Fibroblast of the aortic adventitia (primary cell): ENCODE measurements at regions not wholly inside any gene's neighbourhood (a gene's known extent, or its start where the extent isn't known, plus 50 kb on each side); places are given as distances from the start of the nearest gene placed in this dataset.

Source experiments
- DNase-seq: peaks from one replicate; pipeline ENCODE4 v3.0.0-alpha.2; 2010; ENCODE audit warnings: low read depth
- H3K4me3 ChIP-seq: 2 replicates; pipeline ENCODE4 v1.5.1; 2011; ENCODE audit warnings: low read depth, mild to moderate bottlenecking, control low read depth, low read length, moderate library complexity
- TF ChIP-seq, protein P1 (sequence below): IDR thresholded peaks from 2 replicates; pipeline ENCODE4 v1.5.1; 2011; ENCODE audit warnings: mild to moderate bottlenecking, low read length, control low read depth, inconsistent platforms; ENCODE audit not compliant: insufficient read depth

DNA sequence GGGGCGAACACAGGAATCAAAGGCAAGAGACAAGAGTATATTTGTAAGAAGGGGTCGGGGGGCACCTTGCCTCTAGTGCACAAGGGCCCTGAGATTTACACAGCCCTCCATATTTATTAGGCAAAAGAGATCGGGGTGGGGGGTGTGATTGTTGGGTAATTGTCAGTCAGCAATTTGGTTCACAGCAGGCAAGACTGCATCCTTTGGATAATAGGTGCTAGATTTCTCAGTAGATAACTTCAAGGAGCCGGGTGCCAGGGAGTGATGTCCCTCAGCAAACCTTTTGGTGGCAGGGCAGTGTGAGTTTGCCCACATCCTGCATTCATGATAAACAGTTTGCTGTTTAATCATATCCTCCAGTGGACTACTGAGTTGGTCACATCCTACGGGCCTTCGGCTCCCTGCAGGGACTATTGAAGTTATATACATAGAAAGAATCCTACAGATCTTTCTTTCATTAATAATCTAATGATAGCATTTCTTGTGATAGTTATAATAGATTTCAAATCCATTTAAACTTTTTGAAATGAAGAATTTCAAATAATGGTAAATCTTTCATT is 178.5 kb downstream of the GNAI1 start:
- no peak overlapping the region for H3K4me3 ChIP-seq
- TF ChIP-seq, protein P1, sequence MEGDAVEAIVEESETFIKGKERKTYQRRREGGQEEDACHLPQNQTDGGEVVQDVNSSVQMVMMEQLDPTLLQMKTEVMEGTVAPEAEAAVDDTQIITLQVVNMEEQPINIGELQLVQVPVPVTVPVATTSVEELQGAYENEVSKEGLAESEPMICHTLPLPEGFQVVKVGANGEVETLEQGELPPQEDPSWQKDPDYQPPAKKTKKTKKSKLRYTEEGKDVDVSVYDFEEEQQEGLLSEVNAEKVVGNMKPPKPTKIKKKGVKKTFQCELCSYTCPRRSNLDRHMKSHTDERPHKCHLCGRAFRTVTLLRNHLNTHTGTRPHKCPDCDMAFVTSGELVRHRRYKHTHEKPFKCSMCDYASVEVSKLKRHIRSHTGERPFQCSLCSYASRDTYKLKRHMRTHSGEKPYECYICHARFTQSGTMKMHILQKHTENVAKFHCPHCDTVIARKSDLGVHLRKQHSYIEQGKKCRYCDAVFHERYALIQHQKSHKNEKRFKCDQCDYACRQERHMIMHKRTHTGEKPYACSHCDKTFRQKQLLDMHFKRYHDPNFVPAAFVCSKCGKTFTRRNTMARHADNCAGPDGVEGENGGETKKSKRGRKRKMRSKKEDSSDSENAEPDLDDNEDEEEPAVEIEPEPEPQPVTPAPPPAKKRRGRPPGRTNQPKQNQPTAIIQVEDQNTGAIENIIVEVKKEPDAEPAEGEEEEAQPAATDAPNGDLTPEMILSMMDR = no peak
- no peak for DNase-seq

DNA sequence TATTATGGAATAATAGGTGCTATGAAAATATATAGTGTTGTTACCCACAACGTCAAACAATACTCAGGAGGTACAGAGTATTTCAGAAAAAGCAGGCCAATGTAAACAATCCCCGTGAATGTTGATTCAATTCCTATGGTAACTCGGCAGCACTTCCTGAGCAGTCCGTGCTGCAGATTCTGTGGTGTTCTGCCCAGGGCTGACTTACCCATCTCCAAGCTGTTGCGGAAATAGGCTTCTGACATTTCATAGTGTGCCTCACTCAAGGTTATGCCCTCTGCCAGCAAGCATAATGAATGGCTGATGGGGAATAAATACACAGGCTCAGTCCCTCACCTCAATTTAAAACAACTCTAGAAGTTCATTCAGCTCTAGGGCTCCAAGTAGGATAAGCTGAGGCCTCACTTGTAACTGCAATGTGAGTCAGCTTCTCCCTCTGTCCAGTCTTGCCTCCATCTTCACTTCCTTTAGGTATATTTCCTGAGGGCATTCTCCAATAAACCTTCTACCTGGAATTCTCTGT is 177.6 kb downstream of the GNAI1 start:
- peak; percentile 63 for DNase-seq
- TF ChIP-seq, protein P1 = no peak
- no peak overlapping the region for H3K4me3 ChIP-seq

DNA sequence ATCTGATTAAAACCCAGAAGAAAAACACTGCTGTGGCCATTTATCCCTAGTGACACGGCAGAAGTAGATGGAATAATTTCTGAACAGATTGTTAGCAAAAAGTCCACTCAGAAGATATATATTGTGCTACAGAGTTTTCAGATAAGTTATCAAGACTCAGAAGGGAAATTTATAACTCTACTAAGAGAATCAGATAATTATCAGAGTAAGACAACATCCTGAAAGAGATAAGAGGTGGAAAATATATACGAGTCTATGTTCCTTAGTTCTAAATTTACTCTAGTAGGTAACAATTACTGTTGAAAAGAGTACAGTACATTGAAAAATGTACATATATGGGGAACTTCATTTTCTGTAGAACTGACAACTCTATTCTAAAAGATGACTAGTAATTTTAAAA is 176.7 kb downstream of the GNAI1 start:
- TF ChIP-seq, protein P1 = no peak
- no peak for DNase-seq

DNA sequence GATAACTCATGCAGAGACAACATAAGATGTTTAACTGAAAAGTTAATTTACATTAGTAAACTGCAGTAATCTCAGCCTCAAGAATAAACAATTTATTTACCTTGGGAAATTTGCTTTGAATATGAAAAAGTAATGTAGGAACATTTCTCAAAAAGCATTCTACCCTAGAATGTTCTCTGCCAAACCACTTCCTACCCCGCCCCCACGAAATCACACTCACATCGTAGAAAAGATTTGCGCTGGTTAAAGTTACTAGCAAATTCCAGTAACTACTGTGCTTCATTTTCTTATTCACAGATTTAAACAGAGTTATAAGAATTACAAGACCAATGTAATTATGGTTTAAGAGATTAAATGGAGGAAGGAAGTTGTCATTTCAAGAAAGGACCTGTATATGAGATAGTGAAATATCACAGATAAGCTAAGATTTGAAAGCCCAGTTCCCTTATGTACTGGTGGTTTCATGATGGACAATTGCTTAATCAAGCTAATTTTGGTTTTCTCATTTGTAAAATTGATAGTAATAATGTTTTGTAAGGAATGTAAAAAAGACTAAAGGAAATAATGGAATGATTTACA is 175.4 kb downstream of the GNAI1 start:
- no peak for DNase-seq
- TF ChIP-seq, protein P1 = no peak
- no peak overlapping the region for H3K4me3 ChIP-seq

More for the DNA sequence above, 176.7 kb downstream of the GNAI1 start:
- no peak overlapping the region for H3K4me3 ChIP-seq

DNA sequence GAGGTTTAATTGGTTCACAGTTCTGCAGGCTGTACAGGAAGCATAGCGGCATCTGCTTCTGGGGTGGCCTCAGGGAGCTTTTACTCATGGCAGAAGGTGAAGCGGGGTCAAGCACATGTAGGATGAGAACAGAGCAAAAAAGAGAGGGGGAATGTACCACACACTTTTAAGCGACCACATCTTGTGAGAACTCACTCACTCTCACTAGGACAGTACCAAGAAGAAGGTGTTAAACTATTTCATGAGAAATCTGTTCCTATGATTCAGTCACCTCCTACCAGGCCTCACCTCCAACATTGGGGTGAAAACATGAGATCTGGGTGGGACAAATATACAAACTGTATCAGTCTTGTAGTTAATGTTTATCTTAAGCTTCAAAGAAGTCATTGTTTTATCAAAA is 174.7 kb downstream of the GNAI1 start:
- TF ChIP-seq, protein P1 = no peak
- no peak overlapping the region for H3K4me3 ChIP-seq
- DNase-seq = no peak

DNA sequence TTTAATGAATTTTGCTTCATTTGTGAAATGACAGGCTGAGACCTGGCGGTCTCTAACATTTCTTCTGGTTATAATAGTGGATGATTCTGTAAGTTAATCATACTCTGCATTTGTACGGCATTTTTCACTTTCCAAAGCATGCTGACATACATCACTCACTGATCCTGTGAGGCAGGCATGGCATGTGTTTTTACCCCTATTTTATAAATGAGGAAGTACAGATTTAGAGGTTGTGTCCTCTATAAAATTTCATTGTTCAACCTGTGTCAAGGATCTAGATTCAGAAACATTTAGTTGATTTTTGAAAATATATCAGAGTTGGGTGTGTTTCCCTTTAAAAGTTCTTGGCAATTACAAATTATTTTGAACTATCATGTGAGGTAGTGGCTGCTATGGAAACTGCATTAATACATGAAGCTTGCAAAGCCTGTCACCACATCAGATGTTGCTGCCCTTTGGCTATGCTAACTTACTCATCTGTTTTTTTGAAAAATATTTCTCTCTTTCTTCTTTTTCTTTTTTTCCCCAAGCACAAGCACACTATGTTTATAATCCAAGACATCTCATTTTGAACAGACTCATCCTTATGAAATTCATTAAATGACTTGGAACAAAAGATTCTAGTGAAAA is 172.7 kb downstream of the GNAI1 start:
- TF ChIP-seq, protein P1 = no peak
- no peak overlapping the region for H3K4me3 ChIP-seq
- peak; percentile 62 for DNase-seq
